AML-193 (cell line): ENCODE measurements at regions not wholly inside any gene's neighbourhood (a gene's known extent, or its start where the extent isn't known, plus 50 kb on each side); places are given as distances from the start of the nearest gene placed in this dataset.
"Not testable (repeated sequence)": the region's sequence is repeated elsewhere in the genome, so short reads cannot be mapped to it uniquely, and the experiment has no call there.

Source experiments
- DNase-seq, 2 experiments: peaks; one replicate each; lab custom pipeline; 2025; lab: John Stamatoyannopoulos, UW

DNA sequence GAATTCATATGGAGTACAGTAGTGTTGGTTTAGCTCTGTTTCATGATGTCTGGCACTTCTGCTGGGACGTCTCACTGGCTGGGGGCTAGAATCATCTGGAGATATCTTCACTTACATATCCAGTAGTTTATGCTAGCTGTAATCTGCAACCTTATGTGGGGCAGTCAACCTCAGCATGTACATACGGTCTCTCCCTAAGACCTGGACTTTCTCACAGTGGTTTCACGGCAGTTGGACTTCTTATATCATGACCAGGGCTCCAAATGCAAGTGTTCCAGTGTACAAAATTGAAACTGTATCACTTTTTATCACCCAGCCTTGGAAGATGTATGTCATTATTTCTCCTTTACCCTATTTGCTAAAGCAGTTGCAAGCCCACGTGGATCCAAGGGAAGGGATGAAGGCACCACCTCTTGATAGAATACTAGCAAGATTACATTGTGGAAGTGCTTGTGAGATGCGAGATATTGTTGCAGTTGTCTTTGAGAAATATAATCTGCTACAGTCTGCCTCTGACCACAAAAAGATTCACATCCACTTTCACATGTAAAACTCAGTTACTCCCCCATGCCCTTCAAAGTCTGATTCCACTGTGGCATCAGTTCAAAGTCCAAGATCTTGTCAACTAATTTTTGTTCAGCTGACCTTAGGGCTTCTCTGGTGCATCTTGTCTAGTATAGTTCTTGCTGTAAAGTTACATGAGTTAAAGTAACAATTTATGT, 316.6 kb upstream of the NCAM1 start:
- DNase-seq, result no peak

DNA sequence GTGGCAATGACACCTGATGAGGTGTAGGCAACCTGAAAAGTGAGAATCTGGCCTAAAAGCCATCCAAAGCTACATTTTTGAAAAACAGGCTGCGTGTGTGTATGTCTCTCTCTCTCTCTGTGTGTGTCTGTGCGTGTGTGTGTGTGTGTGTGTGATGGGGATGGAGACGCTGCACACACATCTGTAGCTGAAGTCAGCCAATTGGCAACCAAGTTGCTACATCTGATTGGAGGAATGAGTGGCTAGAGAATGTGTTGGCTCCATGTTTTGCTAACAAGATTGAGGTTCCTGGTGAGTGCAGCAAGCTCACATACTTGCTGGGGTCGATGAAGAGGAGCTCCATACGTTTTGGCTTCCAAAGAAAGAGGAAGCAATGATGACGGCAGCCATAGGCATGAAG, 311.4 kb upstream of the NCAM1 start:
- no peak for DNase-seq

DNA sequence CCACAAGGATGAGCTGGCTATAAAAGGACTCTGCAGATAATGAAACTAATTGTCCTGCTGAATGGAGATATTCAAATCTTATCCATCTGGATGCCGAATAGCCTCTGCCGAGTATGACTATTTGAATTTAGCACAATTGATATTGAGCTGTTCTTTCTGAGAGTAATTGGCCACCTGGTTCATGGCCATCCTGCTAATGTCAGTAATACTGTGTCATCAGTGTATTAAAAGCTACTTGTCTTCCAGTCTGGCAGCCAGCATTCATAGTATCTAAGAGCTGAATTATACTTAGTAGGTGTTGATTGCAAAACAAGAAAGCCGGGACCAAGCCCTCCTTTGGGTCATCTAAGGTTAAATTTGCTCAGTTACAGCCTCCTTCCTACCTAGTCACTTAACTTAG, 310.7 kb upstream of the NCAM1 start:
- DNase-seq, result no peak

DNA sequence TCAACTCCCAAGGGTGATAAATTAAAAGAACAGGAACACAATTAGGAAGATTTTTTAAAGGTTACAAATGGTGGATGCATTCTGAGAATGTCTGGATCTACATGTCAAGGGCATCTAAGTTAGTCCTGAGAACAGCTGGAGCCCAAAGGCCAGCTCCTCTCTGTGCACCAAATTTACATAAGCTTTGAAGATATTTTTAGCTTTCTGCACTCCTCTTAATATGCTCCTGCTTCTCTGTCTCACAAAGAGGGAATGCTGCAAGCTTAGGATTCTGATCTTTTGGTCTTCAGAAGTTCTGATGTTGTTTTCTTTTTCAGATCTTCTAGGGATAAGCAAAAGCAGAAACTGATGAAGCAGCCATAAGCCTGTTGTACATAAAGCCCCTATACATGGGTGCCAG, 309.8 kb upstream of the NCAM1 start:
- no peak for DNase-seq

DNA sequence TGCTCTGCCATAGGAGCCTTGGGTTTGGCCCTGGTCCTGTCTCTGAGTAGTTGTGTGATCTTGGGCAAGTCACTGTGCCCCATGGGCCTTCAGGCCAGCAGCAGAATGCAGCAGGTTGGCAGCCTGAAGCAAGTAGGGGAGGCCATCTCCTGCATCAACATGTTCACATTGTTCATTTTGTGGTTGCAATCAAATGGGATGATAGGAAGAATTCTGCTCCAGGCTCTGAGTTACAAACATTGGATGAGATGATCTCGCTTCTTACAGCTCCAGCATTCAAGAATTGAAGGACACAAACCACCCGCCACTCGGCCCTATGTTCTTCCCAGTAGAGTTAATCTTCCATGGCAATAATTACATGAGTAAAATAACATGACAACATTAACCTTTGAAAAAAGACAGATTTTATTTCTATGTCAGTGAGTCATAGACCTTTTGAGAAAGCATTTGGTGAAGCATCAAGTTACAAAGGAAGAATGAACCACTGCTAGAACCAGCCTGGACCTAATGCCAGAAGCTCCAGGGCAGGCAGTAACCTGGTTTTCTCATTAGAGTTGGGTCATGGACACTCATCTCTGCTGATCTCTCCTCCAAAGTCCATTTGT, 308.3 kb upstream of the NCAM1 start:
- no peak for DNase-seq

DNA sequence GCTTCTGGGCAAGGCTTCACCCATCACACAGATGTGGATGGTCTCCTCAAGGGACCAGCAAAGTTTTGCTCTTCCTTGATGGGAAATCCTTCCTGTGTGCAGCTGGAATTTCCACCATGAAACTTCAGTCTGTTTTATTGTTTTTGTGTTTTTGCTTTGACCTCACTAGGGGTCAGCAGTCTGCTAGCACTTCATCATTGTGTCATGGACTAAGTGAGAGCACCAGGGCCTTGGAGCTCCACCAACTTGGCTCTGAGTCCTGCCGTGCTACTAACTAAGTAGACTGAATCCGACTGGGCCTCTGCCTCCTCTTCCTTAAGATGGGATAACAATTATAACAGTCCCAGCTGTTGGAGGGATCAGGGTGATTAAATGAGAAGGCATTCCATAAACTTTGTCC, 305.8 kb upstream of the NCAM1 start:
- no peak for DNase-seq

DNA sequence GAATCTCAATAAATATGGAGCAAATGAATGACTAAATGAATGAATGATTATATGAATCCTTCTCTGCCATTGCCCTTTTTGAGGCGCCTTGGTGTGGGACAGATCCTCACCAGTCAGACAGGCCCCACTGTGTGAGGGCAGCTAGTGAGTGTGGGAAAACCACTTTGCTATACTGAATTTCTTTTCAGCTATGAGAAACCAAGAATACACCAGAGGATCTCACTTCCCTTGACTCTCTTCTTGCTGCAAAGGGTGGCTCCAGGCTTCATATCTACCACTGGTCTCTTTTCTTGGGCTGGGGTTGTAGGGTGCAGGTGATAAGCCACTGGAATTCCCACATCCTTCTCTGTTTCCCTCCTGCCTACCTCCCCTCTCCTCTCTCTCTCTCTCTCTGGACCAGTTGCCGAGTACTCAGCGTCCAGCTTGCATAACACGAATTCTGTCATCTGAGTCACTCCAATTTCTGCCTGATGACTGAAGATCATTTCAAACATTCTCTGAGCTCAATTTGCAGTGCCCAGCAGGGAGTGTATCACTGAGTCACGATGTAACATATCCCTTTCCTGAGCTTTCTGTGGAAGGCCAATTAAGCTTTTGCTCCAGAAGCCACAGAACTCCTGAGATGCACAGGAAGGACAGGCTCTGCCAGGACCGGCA, 304.3 kb upstream of the NCAM1 start:
- no peak for DNase-seq

DNA sequence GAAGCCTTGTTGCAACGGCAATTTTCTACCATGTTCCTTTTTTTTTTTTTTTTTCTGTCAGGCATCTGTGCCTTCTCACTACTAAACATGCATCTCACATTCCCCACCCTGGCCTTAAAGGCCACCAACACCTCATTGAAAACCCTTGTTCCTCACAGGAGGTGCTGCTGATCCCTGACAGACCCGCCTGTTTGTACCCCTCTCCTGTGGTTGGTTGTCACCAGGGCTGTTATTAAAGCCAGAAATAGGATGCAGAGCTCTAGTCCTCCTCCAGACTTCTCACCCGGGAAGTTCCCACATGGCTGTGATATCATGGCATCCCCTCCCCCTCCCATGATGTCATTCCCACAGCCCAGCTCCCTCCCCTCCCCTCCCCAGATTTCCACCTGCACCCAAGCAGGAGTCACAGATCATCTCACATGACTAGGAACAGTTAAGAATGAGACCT, 302.8 kb upstream of the NCAM1 start:
- no peak for DNase-seq

DNA sequence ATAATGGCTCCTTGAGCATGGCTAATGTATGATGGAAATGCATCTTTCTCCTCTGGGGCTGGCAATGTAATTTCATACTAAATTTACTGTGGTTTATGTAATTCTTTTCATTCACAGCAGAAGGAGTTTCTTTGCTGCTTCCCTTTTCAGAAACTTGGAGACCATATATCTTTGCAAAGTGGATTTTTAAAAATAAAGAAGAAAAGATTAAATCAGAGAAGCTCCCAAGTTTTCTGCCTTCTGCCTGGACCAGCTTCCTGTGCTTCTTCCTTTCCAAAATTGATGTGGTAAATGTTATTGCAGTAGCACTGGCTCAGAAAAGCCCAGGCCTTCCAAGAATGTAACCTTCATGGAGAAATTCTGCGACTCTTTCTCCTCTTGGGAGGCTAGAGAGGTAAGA, 300.1 kb upstream of the NCAM1 start:
- no peak for DNase-seq

DNA sequence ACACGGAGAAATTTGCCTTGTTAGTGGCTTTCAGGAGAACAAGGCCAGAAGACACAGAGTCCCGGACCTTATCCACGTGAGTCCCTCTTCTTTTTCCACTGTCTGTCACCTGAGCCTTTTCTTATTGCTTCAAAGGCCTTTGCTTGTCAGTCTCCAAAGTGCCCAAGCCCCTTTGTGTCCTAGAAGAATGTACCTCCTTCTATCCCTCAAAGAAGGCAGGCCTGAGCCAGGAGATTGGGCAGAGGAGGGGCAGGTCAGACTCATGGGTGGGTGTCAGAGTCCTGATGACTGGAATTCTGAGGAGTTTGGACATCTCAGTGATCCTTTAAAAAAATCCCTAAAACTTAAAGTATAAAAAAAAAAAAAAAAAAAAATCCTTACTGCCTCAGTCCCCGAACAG, 299.6 kb upstream of the NCAM1 start:
- no peak for DNase-seq

DNA sequence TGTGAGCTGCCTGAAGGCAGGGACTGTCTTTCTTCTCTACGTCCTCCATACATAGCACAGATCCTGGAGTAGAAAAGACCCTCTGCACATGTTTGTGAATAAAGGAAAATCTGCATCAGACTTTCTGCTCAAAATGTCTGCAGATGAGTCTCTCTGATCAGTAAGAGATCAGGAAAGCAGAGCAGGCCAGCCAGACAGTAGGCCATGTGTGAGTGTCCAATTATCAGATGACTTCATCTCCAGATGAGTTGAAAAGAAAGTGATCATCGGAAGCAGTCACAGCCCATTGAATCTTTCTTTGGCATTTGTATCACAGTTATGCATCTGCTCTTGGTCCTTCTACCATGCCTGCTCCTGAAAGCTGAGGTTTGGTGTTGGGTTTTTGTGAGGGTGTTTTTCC, 298.7 kb upstream of the NCAM1 start:
- DNase-seq, result no peak

DNA sequence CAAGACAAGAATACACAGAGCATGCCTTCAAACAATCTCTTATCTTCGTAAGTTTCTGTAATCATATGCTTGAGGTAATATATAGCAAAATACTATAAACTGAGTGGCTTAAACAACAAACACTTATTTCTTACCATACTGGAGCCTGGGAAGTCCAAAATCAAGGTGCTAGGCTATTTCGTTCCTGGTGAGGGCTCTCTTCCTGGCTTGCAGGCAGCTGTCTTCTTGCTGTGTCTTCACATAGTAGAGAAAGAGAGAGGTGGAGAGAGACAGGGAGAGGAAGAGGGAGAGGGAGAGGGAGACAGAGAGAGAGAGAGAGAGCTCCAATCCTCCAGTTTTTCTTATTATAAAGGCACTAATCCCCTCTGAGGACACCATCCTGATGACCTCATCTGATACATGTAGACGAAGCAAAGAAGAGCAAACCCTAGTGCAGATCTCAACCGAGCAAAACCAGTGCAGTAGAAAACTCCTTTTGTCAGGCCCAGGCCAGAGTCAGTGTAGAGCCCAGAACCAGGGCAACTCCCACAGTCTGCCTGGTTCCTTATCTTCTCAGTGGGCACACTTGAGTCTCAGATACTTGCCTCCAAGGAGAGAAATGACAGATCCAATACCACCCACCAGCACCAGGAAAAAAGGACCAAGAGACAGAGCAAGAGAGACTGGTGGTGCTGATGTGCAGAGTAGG, 297.1 kb upstream of the NCAM1 start:
- DNase-seq, result no peak

DNA sequence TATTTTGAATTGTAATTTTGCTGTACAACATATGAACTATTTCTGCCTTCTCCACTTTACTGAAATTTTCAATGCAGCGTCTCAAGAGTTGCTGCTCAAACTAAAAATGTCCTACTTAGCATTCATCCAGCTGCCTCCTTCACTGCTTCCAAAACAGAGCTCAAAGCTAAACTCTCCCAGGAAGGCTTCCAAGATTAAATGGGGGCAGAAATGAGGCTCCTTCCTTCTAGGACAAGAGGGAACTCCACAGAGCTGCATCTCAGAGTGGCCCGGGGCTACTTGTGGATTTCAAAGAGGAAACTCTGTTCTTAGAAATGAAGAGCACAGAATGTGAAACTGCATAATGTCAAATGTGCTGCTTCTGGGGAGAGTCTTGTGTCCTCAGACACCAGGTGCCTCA, 295.9 kb upstream of the NCAM1 start:
- no peak for DNase-seq

DNA sequence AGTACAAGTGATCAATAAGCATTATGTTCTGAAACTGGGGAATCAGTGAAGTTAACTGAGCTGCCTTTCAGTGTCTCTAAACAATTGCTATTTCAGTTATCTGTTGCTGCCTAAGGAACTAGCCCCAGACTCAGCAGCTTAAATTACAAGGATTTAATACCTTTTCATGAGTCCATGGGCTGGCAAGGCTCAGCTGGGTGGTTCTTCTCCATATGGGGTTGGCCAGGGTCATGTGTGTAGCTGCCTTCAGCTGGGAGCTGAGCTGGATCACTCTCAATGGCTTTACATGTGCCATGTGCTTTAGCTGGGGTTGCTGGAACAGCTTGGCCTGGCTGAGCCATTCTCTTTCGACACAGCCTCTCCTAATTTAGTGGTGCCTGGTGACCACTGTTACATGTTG, 295.0 kb upstream of the NCAM1 start:
- DNase-seq, result no peak

DNA sequence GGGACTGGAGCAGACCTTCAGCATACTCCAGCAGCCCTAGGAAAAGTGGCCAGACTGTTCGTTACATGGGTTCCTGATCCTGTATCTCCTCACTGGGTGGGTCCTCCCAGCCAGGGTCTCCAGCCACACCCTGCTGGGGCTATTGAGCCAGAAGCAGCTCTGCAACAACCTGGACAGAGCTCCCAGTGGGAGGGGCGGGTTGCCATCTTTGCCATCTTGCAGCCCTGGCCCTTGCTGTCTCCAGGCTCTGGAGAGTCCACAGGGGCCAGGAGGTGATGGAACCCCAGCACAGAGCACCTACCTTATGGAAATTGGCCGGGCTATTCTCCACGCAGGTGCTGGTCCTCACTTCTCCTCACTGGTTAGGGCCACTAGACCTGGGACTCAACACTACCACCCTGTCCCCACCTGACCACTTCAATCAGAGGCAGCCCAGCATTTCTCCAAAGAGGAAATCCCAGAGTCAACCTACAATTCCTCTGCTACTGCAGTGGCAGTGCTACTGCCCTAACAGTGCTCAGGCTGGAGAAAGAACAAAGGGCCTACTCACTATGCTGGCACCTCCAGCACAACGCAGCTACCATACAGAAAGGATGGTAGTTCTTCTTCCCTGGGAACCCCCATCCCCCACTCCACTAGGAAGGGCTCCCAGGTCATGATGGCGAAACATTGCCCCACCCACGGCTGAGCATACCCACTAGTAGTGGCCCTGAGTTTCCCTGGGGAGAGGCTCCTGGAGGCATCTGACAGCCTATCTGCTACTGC, 290.2 kb upstream of the NCAM1 start:
- no peak for DNase-seq

DNA sequence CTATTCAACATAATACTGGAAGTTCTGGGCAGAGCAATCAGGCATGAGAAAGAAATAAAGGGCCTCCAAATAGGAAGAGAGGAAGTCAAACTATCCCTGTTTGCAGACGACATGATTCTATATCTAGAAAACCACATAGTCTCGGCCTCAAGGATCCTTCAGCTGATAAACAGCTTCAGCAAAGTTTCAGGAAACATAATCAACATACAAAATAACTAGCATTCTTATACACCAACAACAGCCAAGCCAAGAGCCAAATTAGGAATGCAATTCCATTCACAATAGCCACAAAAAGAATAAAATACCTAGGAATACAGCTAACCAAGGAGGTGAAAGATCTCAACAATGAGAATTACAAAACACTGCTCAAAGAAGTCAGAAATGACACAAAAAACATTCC, 287.8 kb upstream of the NCAM1 start:
- not testable (repeated sequence) for DNase-seq

DNA sequence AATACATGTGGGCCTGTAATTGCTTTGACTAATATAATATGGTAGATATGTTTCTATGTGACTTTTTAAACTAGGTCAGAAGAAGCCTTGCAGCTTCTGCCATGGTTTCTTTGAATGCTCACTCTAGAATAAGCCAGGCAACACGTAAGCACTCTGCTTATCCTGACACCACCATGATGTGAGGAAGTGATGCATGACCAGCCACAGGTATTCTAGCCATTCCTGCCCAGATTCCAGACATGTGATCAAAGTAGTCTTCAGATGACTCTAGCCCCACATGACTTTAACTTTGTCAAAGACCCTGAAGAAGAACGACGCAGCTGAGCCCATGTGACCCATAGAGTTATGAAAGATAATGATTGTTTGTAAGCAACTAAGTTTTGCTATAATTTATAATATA, 276.1 kb upstream of the NCAM1 start:
- DNase-seq, result no peak

DNA sequence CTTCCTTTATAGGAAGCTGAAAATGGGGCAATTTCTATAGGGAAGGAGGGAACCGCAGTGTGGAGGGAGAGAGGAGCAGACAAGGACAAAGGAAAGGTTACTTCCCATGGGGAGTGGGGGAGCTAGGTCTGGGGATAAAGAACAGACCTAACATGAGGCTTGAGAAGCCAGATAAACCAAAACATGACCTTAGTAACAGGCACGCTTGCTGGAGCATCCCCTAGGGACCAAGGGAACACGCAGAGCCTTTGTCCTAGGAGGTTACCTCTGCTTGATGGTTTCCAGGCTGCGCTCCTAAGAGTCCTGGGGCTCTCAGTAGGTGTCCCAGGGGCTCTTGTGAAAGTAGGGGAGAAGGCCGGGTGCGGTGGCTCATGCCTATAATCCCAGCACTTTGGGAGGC, 271.4 kb upstream of the NCAM1 start:
- DNase-seq, result no peak

DNA sequence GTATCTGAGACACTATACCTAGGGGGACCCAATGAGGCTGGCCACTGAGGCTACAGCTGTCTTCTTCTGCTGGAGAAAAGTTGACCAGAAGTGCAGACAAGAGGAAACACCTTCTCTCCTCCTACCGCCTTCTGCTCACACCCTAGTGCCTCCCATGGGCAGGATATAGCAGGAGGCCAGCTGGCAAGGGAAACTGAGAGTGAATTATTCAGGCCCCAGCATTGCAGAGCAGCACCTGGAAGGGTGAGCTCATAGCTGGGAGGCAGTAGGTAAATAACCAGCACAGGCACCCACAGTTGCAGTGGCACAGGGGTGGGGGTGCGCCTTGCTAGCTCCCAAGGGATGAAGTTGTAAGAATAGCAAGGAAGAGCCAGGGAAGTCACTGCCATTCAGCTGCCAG, 267.4 kb upstream of the NCAM1 start:
- no peak for DNase-seq

DNA sequence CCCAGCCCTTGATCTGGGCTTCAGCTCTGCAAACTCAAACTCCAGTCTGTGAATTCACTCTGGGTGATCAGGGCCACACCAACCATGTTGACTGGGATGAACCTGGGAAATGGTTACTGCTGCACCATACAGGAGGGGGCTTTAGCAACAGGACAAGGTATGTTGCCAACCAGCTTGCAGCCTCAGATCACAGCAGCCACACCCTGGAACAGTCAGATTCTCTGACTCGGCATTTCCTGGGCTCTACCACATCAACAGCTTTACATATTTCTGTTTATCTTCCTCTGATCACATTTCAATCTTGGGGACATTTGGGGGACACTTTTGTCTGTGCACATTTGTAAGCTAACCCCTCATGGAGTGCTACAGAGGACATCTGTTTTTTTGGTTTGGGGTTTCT, 267.0 kb upstream of the NCAM1 start:
- DNase-seq, result no peak

DNA sequence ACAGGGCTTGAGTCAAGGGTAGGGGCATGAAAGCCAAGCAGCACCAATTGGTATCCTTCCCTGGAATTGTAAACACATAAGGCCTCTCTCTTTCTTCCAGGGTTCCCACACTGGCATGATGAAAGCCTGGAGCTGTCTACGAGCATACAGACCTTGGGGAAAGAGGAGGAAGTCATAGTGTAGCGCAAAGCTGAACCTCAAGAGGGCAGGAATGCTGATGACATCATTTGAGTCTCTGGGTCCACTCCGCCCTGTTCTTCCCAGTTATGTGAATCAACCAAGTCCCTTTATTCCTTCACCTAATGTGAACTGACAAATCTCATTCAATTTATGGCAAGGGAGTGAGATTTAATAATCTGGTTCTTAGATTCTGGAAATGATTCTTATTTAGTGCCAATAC, 266.4 kb upstream of the NCAM1 start:
- no peak for DNase-seq
